ENCODE measurements at regions not wholly inside any gene's neighbourhood (a gene's known extent, or its start where the extent isn't known, plus 50 kb on each side); places are given as distances from the start of the nearest gene placed in this dataset.

- DNase-seq (ENCODE audit: low read depth): no peak
These were observed 792.7 kb upstream of the CHD1 start for GRCh38 chr5:99721506-99721905.

GRCh38 chr5:99715921-99716320, 787.1 kb upstream of the CHD1 start:
- no peak for DNase-seq (ENCODE audit: low read depth)

- no peak for DNase-seq (ENCODE audit: low read depth)
These were observed 777.4 kb upstream of the CHD1 start for GRCh38 chr5:99706160-99706559.

GRCh38 chr5:99702565-99702964, 773.8 kb upstream of the CHD1 start:
- DNase-seq (ENCODE audit: low read depth): no peak

GRCh38 chr5:99694884-99695283, 766.1 kb upstream of the CHD1 start:
- no peak for DNase-seq (ENCODE audit: low read depth)

- DNase-seq (ENCODE audit: low read depth): no peak
These were observed 757.7 kb upstream of the CHD1 start for GRCh38 chr5:99686538-99686937.

- DNase-seq (ENCODE audit: low read depth): no peak
These were observed 747.2 kb upstream of the CHD1 start for GRCh38 chr5:99675974-99676373.

GRCh38 chr5:99674101-99674500, 745.3 kb upstream of the CHD1 start:
- DNase-seq (ENCODE audit: low read depth): no peak

GRCh38 chr5:99664972-99665371, 736.2 kb upstream of the CHD1 start:
- no peak for DNase-seq (ENCODE audit: low read depth)

GRCh38 chr5:99651298-99651697, 722.5 kb upstream of the CHD1 start:
- DNase-seq (ENCODE audit: low read depth): no peak

GRCh38 chr5:99646011-99646647, 717.3 kb upstream of the CHD1 start:
- DNase-seq (ENCODE audit: low read depth): no peak

GRCh38 chr5:99644822-99645221, 716.0 kb upstream of the CHD1 start:
- DNase-seq (ENCODE audit: low read depth): no peak

- no peak for DNase-seq (ENCODE audit: low read depth)
These were observed 711.8 kb upstream of the CHD1 start for GRCh38 chr5:99640646-99641045.

- no peak for DNase-seq (ENCODE audit: low read depth)
These were observed 711.1 kb upstream of the CHD1 start for GRCh38 chr5:99639905-99640304.

- no peak for DNase-seq (ENCODE audit: low read depth)
These were observed 707.9 kb upstream of the CHD1 start for GRCh38 chr5:99636663-99637062.

- DNase-seq (ENCODE audit: low read depth): no peak
These were observed 693.2 kb upstream of the CHD1 start for GRCh38 chr5:99621772-99622681.

- no peak for DNase-seq (ENCODE audit: low read depth)
These were observed 688.5 kb upstream of the CHD1 start for GRCh38 chr5:99617335-99617734.

- no peak for DNase-seq (ENCODE audit: low read depth)
These were observed 686.1 kb upstream of the CHD1 start for GRCh38 chr5:99614888-99615287.

GRCh38 chr5:99607124-99607523, 678.3 kb upstream of the CHD1 start:
- no peak for DNase-seq (ENCODE audit: low read depth)

- DNase-seq (ENCODE audit: low read depth): no peak
These were observed 677.1 kb upstream of the CHD1 start for GRCh38 chr5:99605904-99606303.

GRCh38 chr5:99600952-99601351, 672.1 kb upstream of the CHD1 start:
- DNase-seq (ENCODE audit: low read depth): no peak

- no peak for DNase-seq (ENCODE audit: low read depth)
These were observed 662.0 kb upstream of the CHD1 start for GRCh38 chr5:99590806-99591205.

GRCh38 chr5:99589424-99589823, 660.6 kb upstream of the CHD1 start:
- DNase-seq (ENCODE audit: low read depth): no peak

GRCh38 chr5:99587983-99588382, 659.2 kb upstream of the CHD1 start:
- no peak for DNase-seq (ENCODE audit: low read depth)
